ENCODE measurements at regions not wholly inside any gene's neighbourhood (a gene's known extent, or its start where the extent isn't known, plus 50 kb on each side); places are given as distances from the start of the nearest gene placed in this dataset.

GRCh38 chr21:18070392-18070791, 174.2 kb upstream of the CHODL start:
- no peak for DNase-seq
- no peaks in the 10 kb centered on the region for H3K36me3 ChIP-seq
- no peaks in the 10 kb centered on the region for H3K4me1 ChIP-seq
- ATAC-seq, result no peak
- no peak overlapping the region for H3K27ac ChIP-seq
- intact Hi-C loops (cut with DNase I), result no loop called here
- H3K27me3 ChIP-seq (ENCODE audit: low read depth), result no peaks in the 10 kb centered on the region
- TF ChIP-seq, protein P1, sequence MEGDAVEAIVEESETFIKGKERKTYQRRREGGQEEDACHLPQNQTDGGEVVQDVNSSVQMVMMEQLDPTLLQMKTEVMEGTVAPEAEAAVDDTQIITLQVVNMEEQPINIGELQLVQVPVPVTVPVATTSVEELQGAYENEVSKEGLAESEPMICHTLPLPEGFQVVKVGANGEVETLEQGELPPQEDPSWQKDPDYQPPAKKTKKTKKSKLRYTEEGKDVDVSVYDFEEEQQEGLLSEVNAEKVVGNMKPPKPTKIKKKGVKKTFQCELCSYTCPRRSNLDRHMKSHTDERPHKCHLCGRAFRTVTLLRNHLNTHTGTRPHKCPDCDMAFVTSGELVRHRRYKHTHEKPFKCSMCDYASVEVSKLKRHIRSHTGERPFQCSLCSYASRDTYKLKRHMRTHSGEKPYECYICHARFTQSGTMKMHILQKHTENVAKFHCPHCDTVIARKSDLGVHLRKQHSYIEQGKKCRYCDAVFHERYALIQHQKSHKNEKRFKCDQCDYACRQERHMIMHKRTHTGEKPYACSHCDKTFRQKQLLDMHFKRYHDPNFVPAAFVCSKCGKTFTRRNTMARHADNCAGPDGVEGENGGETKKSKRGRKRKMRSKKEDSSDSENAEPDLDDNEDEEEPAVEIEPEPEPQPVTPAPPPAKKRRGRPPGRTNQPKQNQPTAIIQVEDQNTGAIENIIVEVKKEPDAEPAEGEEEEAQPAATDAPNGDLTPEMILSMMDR (IDR thresholded peaks at IDR 0.05), result no peak
- no peaks in the 10 kb centered on the region for H3K9me3 ChIP-seq
- no peak overlapping the region for H3K4me3 ChIP-seq

- Histone ChIP-seq H3K27ac (no peak overlapping the region), H3K4me1 (no peaks in the 10 kb centered on the region), H3K4me3 (no peak overlapping the region), H3K9me3 (no peaks in the 10 kb centered on the region), H3K36me3 (no peaks in the 10 kb centered on the region), H3K27me3 (ENCODE audit: low read depth) (no peaks in the 10 kb centered on the region)
- DNase-seq (no peak), ATAC-seq (no peak)
- TF ChIP-seq, protein P1 (IDR thresholded peaks at IDR 0.05), result no peak
- intact Hi-C loops (cut with DNase I), result no loop called here
Observed at GRCh38 chr21:18069875-18070274, 174.8 kb upstream of the CHODL start.

GRCh38 chr21:18060402-18060801, 184.2 kb upstream of the CHODL start:
- TF ChIP-seq, protein P1 (IDR thresholded peaks at IDR 0.05), result no peak
- Histone ChIP-seq H3K36me3 (no peaks in the 10 kb centered on the region), H3K4me1 (no peaks in the 10 kb centered on the region), H3K9me3 (no peaks in the 10 kb centered on the region), H3K27me3 (ENCODE audit: low read depth) (no peaks in the 10 kb centered on the region), H3K27ac (no peak overlapping the region), H3K4me3 (no peak overlapping the region)
- intact Hi-C loops (cut with DNase I), result no loop called here
- no peak for DNase-seq
- ATAC-seq, result no peak

GRCh38 chr21:18058731-18059398, 185.8 kb upstream of the CHODL start:
- Histone ChIP-seq H3K27me3 (ENCODE audit: low read depth) (no peaks in the 10 kb centered on the region), H3K4me1 (no peaks in the 10 kb centered on the region), H3K9me3 (no peaks in the 10 kb centered on the region), H3K36me3 (no peaks in the 10 kb centered on the region), H3K4me3 (no peak overlapping the region), H3K27ac (no peak overlapping the region)
- ATAC-seq, result no peak
- intact Hi-C loops (cut with DNase I), result no loop called here
- DNase-seq, result no peak
- TF ChIP-seq, protein P1 (IDR thresholded peaks at IDR 0.05), result no peak

DNA sequence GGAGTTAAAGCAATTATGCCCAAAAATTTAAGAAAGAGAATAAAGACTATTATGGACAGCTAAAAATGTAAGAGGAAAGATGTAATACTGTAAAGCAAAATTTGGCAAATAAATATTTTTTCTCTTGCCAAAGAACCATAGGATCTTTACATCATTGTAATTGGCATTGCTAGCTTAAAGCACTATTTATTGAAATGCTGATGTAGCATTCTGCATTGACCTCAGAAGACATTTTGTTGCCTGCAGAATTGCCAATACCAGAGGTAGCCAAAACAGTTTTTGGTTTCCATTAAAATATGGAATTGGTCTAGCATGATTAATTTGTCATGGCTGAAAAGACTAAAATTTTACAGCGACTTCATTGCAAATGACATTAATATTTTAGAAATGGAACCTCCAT, 191.5 kb upstream of the CHODL start:
- Histone ChIP-seq H3K36me3 (no peaks in the 10 kb centered on the region), H3K27me3 (ENCODE audit: low read depth) (no peaks in the 10 kb centered on the region), H3K4me1 (no peaks in the 10 kb centered on the region), H3K4me3 (no peak overlapping the region), H3K9me3 (no peaks in the 10 kb centered on the region), H3K27ac (no peak overlapping the region)
- intact Hi-C loops (cut with DNase I), result no loop called here
- TF ChIP-seq, protein P1 (IDR thresholded peaks at IDR 0.05), result no peak
- ATAC-seq, result no peak
- no peak for DNase-seq
